ENCODE measurements at regions not wholly inside any gene's neighbourhood (a gene's known extent, or its start where the extent isn't known, plus 50 kb on each side); places are given as distances from the start of the nearest gene placed in this dataset.
"Not testable (repeated sequence)": the region's sequence is repeated elsewhere in the genome, so short reads cannot be mapped to it uniquely, and the experiment has no call there.

- no peak for DNase-seq
Measured at GRCh38 chr6:48377115-48377514, 266.1 kb upstream of the PTCHD4 start.

- DNase-seq: not testable (repeated sequence)
Measured at GRCh38 chr6:48371226-48371625, 260.2 kb upstream of the PTCHD4 start.

DNA sequence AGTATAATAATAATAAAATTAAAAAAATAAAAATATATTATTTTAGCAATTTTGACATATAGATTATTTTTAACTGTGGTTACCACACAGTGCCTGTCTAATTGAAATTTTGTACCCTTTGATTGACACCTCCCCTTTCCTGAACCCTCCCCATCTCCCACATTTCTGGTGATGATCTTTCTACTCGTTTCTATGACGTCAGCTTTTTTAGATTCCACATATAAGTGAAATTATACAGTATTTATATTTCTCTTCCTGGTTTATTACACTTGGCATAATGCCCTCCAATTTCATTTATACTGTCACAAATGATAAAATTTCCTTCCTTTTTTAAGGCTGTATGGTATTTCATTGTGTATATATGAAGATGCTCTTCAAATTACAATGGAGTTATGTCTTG lies 258.1 kb upstream of the PTCHD4 start:
- DNase-seq: no peak

DNA sequence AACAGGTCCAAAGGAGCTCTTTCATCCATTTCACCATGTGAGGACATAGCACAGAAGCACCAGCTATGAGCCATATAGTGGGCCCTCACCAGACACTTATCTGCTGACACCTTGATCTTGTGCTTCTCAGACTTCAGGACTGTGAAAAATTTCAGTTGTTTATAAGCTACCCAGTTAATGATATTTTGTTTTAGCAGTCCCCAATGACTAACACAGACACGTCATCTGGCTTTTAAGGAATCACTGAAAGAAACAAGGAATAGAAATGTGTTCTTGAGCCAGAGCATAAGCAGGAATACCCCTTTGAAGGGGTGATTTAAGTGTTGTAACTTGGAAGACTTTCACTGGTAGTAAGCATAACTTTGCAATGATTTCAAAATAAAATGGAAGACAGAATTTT lies 214.7 kb upstream of the PTCHD4 start:
- DNase-seq: no peak

DNA sequence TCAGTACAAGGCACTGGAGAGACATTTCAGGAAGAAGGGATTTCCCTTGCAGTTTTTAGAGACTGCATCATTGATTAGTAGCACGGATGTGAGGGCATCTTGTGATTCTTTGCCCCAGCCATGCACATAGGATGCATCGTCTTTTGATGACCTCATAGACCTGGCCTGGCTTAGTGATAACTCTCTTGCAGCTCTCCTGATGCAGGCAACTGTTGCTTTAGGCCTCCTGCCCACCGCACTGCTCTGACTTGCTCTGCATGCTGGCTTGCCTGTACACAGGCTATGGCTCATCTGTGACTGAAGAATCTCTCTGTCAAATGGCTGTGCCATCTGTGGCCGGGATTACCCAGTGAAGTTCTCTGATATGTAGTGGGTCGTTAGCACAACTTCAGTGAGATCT lies 207.7 kb upstream of the PTCHD4 start:
- no peak for DNase-seq

DNA sequence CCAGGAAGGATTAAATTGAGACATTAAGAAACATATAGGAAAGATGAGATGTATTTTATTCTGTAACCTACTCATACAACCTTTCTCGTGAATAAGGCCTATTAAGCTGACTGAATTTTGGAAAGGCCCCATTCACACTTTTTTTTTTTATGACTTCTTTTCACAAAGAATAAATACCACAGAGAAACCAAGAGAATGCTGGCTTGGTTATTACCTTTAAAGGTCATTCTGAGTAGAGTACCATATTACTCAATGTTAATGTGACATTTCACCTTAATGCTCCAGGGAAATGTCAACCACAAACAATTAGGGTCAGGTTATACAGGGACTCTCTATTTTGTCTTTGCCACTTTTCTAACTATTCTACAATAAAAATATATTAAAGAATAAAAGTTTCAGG lies 204.9 kb upstream of the PTCHD4 start:
- DNase-seq: no peak

DNA sequence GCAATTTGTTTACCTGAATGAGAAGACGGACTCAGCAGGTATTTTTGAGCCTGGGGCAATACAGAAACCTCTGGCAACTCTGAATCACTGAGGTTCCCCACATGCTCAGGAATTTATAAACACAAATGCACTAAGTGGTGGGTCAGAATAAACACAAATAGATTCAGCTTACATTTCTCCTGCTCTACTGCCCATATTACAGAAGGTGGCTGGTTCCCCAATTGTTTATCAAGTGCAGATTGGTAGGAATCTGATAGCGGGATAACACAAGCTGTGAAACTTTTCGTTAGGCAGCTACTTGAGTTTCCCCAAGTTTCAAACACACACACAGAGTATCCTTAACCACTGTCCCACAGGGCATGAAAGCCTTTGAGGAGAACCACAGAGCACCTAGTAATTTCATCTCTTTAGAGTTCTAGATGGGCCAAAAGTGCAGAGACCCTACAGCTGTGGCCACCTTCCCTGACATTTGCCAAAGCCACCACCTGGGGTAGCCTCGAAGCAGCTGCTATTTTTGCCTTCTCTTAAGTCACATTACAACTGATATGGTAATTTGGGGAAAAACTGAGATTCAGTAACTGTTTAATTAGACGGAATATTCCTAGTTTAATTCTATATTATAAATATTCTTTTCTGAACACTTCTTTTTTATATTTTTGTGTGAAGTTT lies 204.2 kb upstream of the PTCHD4 start:
- no peak for DNase-seq

GRCh38 chr6:48311301-48311700 lies 200.3 kb upstream of the PTCHD4 start:
- DNase-seq: no peak

GRCh38 chr6:48307573-48307972 lies 196.6 kb upstream of the PTCHD4 start:
- DNase-seq: no peak

DNA sequence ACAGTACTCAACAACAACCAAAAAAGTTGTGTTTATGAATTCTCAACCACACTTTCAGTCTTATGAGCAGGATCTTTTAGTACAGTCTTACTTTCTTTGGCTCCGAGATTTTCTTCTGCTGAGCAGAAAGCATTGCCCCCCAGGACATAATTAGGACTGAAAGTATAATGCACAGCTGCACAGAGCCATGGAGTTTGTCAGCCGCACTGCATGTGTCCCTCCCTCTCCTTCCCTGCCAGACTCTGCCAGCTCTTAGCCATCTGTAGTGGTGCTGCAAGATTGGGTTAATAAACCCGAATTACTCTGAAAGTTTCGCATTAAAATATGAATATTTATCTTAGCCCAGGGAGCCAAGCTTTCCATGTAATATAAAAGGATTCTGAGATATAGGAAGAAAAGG lies 179.6 kb upstream of the PTCHD4 start:
- no peak for DNase-seq

DNA sequence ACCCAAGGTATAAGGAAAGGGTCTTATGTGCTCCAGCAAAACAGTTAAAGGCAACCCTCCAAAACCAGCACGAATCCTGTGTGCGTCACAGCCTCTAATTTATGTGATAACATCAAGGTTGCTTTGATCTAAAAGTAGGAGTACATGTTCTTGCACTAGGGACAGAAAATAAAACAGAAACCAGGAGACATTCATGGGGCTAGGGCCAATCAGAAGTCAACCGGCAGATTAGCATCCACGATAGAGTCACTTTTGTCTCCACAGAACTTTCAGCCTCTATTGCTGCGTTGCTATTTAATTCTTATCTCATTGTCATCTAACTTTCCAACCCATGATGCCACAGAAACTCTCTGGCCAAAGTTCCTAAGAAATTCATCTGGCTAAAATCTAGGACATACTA lies 178.8 kb upstream of the PTCHD4 start:
- DNase-seq: no peak

DNA sequence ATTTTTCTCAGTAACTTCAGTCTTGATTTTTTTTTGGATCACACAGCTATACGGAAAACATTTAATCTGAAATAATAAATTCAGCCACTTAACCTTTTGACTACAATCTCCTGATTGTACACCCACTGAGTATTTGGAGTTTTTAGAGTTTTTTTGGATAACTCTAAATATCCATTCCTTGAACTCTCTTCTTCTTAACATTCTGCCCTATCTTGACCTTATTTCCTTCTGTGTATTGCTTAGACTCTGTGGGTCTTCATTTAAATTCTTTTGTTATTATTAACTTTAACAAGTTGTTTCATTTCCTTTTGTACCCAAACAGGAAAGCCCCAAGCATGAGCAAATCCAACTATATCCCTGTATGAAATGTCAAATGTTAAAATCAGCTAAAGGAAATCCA lies 170.2 kb upstream of the PTCHD4 start:
- DNase-seq: peak; percentile 1

DNA sequence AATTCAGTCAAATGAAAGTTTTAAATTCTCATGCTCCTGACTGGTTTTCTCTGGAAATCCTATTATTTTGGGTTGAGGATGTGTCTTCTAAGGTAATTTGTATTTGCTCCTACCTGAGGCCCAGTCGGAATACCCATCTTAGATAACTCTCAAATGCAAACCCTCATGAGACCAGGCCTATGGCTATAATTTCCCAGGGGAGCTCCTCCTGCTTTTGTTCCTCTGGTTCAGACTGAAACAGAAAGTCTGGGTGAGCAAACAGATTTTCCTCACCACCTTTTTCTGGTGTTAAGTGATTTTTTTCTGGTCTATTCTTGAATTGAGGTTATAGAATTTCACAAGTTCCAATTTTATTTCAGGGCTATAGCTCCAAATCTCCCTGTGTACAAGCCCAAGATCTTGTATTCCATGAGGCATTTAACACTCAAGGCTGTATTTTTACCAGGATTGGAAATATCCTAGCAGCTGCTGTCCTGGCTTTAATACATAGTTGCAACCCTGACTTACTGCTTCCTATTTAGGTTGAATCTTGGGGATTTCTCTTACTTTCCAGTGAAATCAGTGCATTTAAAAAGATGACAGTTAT lies 169.1 kb upstream of the PTCHD4 start:
- DNase-seq: no peak

DNA sequence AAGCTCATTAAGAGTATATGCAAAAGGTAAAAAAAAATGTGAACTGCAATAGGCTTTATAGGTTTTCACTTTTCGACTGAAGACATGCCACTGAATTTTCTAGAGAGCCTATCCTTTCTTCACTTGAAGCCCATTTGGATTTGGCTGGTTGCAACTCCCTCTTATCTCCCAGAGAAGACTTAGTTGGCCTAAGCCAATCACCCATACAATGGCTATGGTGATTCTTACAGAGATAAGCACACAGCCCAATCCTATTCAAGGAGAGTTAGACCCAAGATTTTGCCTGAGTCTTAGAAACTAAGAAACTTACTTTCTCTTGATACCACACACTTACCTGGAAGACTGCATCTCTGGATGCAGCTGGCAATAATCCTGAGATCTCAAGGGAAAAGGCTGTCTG lies 167.3 kb upstream of the PTCHD4 start:
- no peak for DNase-seq

- DNase-seq: no peak
Measured at GRCh38 chr6:48272518-48272917, 161.5 kb upstream of the PTCHD4 start.

- DNase-seq: no peak
Measured at GRCh38 chr6:48255094-48255493, 144.1 kb upstream of the PTCHD4 start.

DNA sequence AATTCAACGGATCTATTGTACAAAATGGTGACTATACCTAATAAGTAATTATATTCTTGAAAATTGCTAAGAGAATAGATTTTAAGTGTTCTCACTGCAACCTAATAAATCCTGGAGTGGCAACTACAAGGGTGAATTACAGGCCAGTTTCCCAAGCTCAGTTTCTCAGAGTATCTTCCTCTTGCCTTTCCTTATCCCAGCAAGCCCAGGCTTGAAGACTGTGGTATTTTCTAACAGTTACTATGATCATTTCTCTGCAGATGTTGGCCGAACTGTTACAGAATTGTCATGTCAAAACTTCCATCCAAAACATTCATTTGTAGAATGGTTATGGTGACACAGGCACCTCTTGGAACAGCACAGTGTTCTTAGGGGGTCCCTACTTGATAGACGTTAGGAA lies 138.1 kb upstream of the PTCHD4 start:
- DNase-seq: no peak

DNA sequence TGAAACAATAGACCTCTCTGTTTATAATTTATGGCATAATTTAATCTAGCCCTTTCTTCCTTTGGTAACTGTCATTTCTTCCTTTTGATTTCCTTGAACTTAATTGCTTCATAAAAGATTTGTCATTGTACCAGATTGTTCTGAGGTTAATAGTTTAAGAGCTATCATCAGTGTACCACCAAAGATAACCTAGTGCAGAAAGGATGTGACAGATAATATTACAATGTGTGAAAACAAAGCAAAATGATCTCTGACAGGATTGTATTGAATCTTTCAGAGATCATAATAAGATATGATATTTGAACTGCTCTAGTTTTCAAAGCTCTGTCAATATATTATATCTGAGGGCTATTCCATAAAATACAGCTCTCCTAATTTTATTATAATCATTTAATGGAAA lies 132.1 kb upstream of the PTCHD4 start:
- no peak for DNase-seq

GRCh38 chr6:48240287-48240686 lies 129.3 kb upstream of the PTCHD4 start:
- DNase-seq: no peak

GRCh38 chr6:48236375-48236774 lies 125.4 kb upstream of the PTCHD4 start:
- DNase-seq: no peak

DNA sequence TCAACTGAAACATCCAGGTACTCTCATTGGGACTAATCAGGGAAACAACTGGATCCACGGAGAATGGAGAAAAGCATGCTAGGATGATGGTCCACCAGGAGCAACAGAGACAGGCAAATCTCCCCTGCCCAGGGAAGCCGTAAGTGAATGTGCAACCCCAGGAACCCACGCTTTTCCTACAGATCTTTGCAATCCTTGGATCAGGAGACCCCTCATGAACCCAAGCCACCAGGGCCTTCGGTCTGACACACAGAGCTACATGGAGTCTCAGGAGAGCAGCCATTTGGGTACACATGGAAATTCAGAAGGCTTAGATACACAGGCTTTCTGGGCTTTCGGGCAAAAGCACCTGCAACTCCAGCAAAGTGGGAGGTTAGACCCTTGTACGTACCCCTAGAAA lies 122.1 kb upstream of the PTCHD4 start:
- DNase-seq: no peak

- no peak for DNase-seq
Measured at GRCh38 chr6:48229841-48230240, 118.8 kb upstream of the PTCHD4 start.

- no peak for DNase-seq
Measured at GRCh38 chr6:48222241-48222640, 111.2 kb upstream of the PTCHD4 start.

DNA sequence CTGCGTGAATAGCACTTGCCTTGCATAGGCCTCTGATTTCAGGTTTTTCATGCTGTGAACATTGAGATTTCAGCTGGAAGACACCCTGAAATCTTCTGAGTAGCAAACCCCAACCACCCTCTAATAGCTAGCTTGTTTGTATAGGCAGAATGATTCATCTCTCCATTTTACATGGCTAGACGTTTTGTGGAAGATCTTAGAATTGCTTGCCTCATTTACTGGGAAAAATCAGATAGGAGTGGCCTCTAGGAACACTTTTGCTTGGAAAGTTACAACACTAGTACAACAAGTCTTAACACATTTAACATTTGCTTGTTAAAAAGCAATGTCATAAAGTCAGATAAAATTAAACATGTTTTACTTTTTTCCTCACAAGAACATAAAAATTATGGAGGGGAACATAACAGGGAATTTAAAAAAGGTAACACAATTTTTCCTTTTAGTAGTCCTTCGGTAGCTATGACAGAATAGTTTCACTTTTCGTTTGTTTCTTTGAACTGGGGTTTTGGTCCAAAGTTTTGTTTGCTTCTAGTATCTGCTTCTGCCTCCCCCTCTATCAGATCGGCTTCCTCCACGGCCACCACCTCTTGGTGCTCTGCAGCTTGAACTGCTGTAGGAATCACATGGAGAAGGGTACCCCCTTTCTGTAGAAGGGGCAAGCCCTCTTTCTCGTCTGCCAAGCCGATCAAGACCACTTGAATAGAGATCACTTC lies 102.2 kb upstream of the PTCHD4 start:
- no peak for DNase-seq
